ENCODE measurements at regions not wholly inside any gene's neighbourhood (a gene's known extent, or its start where the extent isn't known, plus 50 kb on each side); places are given as distances from the start of the nearest gene placed in this dataset.

GRCh38 chr10:28250782-28251181, 52.1 kb downstream of the MPP7 start:
- DNase-seq (ENCODE audit: low read depth in 2 of 3, low spot score in 1 of 3) = no peak

GRCh38 chr10:28250358-28250757, 52.5 kb downstream of the MPP7 start:
- no peak for DNase-seq (ENCODE audit: low read depth in 2 of 3, low spot score in 1 of 3)

- no peak for DNase-seq (ENCODE audit: low read depth in 2 of 3, low spot score in 1 of 3)
These were observed 53.4 kb downstream of the MPP7 start for GRCh38 chr10:28249512-28249911.

- no peak for DNase-seq (ENCODE audit: low read depth in 2 of 3, low spot score in 1 of 3)
These were observed 54.8 kb downstream of the MPP7 start for GRCh38 chr10:28248092-28248491.

- DNase-seq (ENCODE audit: low read depth in 2 of 3, low spot score in 1 of 3) = no peak
These were observed 56.8 kb downstream of the MPP7 start for GRCh38 chr10:28246023-28246422.

- DNase-seq (ENCODE audit: low read depth in 2 of 3, low spot score in 1 of 3) = no peak
These were observed 58.9 kb downstream of the MPP7 start for GRCh38 chr10:28243923-28244322.

- DNase-seq (ENCODE audit: low read depth in 2 of 3, low spot score in 1 of 3) = no peak
These were observed 60.2 kb downstream of the MPP7 start for GRCh38 chr10:28242555-28243204.

- peak in 1 of 3 donors; percentile 54 for DNase-seq (ENCODE audit: low read depth in 2 of 3, low spot score in 1 of 3)
These were observed 61.0 kb downstream of the MPP7 start for GRCh38 chr10:28241741-28242399.

GRCh38 chr10:28240400-28240799, 62.5 kb downstream of the MPP7 start:
- no peak for DNase-seq (ENCODE audit: low read depth in 2 of 3, low spot score in 1 of 3)

GRCh38 chr10:28236591-28236990, 66.3 kb downstream of the MPP7 start:
- DNase-seq (ENCODE audit: low read depth in 2 of 3, low spot score in 1 of 3) = no peak

GRCh38 chr10:28220811-28221210, 82.1 kb downstream of the MPP7 start:
- DNase-seq (ENCODE audit: low read depth in 2 of 3, low spot score in 1 of 3) = no peak

GRCh38 chr10:28219251-28219650, 83.6 kb downstream of the MPP7 start:
- DNase-seq (ENCODE audit: low read depth in 2 of 3, low spot score in 1 of 3) = no peak

GRCh38 chr10:28217848-28218247, 85.0 kb downstream of the MPP7 start:
- DNase-seq (ENCODE audit: low read depth in 2 of 3, low spot score in 1 of 3) = peak in 1 of 3 donors; percentile 11

- no peak for DNase-seq (ENCODE audit: low read depth in 2 of 3, low spot score in 1 of 3)
These were observed 86.9 kb downstream of the MPP7 start for GRCh38 chr10:28215930-28216329.

GRCh38 chr10:28214219-28214618, 88.6 kb downstream of the MPP7 start:
- no peak for DNase-seq (ENCODE audit: low read depth in 2 of 3, low spot score in 1 of 3)

GRCh38 chr10:28211759-28212158, 91.1 kb downstream of the MPP7 start:
- no peak for DNase-seq (ENCODE audit: low read depth in 2 of 3, low spot score in 1 of 3)

GRCh38 chr10:28207799-28208198, 95.1 kb downstream of the MPP7 start:
- DNase-seq (ENCODE audit: low read depth in 2 of 3, low spot score in 1 of 3) = no peak

- no peak for DNase-seq (ENCODE audit: low read depth in 2 of 3, low spot score in 1 of 3)
These were observed 99.9 kb downstream of the MPP7 start for GRCh38 chr10:28202941-28203352.

- DNase-seq (ENCODE audit: low read depth in 2 of 3, low spot score in 1 of 3) = no peak
These were observed 101.2 kb downstream of the MPP7 start for GRCh38 chr10:28201410-28202400.

- DNase-seq (ENCODE audit: low read depth in 2 of 3, low spot score in 1 of 3) = no peak
These were observed 102.1 kb downstream of the MPP7 start for GRCh38 chr10:28200775-28201174.

GRCh38 chr10:28199941-28200340, 102.9 kb downstream of the MPP7 start:
- DNase-seq (ENCODE audit: low read depth in 2 of 3, low spot score in 1 of 3) = no peak

- no peak for DNase-seq (ENCODE audit: low read depth in 2 of 3, low spot score in 1 of 3)
These were observed 112.7 kb downstream of the MPP7 start for GRCh38 chr10:28190196-28190595.

Data from stimulated activated CD4-positive, alpha-beta T cell treated with anti-CD3 and anti-CD28 coated beads, Interleukin-12 subunit alpha, Interleukin-12 subunit beta, amount 100 ng/mL, for 48 hours (primary cell).